HG03460 (cell line): ENCODE measurements at regions not wholly inside any gene's neighbourhood (a gene's known extent, or its start where the extent isn't known, plus 50 kb on each side); places are given as distances from the start of the nearest gene placed in this dataset.

Experiments used
- ATAC-seq: cut with Tn5 transposase; IDR thresholded peaks from one replicate; pipeline ENCODE4 v1.9.1; 2021; ENCODE audit not compliant: unreplicated experiment

DNA sequence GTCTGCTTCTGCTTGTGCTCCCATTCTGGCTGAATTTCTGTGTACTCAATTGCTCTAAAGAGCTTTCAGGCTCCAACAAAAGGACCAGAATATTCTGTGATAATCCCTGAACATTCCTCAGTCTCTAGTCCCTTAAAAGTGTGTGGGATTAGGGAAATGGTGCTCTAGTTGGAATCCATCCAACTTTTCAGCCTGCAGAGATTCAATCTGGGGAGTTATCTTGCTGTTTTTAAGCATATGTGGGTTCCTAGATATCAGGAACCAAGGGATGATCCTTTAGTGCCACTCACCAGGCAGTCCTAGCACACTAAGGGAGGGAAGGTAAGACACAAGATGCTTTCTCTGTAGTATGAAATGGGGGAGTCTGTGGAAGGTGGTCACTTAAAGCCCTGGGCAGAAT lies 140.3 kb upstream of the SLC1A4 start:
- ATAC-seq = no peak

DNA sequence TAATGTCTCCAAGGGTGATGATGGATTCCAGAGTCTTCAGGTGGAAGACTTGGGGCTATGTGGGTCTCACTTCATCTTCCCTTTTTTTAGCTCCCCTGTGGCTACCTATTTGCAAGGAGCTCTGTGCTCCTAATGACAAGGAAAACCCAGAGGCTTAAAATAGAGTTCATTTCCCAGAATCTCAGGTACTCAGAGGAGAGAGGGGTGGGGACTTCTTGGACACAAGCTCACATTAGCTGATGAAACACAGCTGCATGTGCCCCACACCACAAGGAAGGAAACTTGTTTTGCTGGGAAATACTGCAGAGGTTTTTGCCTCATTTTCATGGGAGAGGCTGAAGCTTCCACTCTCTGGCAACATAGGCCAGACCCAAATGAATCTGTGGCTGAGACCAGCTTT lies 138.6 kb upstream of the SLC1A4 start:
- no peak for ATAC-seq

DNA sequence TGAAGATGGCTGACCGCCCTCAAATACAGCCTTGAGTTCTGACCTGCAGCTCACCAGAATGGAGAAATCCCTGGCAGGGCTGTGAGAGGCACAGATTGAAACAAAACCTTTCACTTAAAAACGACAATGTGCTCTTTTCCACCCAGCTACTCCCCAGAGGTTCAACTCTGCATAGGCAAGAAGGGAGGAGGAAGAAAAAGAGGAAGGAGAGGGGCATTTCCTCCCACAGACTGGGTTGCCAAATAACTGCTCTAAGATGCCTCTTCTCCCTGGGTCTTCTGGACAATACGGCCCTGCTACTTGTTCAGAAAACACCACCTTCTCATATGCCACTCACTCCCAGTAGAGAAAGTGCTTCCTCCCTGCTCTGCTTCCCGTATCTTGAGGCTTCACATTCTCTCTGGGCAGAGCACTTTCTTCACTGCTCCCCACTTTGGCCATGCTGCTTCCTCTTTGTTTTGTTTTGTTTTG lies 136.4 kb upstream of the SLC1A4 start:
- no peak for ATAC-seq

DNA sequence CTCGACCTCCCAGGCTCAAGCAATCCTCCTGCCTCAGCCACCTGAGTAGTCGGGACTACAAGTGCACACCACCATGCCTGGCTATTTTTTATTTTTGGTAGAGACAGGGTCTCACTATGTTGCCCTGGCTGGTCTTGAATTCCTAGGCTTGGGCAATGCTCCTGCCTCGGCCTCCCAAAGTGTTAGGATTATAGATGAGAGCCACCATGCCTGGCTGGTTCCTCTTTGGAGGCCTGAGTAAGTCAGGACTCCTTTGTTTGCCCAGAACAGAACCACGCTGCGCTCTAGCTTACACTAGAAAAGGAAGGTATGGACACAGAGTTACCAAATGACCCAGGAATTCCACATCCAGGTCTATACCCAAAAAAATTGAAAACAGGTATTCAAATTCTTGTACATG lies 135.9 kb upstream of the SLC1A4 start:
- no peak for ATAC-seq

DNA sequence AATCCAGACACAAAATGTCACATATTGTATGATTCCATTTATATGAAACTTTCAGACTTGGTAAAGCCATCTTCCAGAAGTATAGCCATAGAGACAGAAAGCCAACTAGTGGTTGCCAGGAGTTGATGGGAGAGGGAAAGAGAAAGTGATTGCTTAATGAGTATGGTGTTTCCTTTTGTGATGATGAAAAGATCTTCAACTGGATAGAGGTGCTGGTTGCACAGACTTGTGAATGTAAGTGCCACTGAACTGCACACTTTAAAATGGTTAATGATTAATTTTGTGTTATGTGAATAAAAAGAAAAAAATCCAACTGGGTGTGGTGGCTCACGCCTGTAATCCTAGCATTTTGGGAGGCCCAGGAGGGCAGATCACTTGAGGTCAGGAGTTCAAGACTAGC lies 135.3 kb upstream of the SLC1A4 start:
- ATAC-seq = no peak

DNA sequence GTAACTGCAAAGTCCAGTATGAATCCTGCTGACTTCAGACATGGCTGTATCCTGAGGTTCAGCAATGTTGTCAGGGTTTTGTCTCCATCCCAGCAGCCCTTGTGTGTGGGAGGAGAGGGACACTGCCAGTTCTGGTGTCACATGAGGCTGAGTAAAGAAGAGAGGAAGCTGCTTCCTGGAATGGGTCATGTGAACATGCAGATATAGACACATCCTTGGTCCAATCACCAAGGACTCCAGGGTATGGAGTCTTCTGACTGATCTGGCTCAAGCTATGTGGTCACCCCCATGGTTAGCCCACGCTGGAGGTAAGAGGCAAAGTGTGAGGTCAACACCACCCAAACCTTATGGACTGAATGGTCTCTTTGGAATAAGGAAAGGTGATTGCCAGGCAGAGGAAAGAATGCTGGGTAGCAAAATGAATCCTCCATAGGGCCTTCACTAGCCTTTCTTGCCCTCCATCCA lies 134.4 kb upstream of the SLC1A4 start:
- ATAC-seq = no peak

DNA sequence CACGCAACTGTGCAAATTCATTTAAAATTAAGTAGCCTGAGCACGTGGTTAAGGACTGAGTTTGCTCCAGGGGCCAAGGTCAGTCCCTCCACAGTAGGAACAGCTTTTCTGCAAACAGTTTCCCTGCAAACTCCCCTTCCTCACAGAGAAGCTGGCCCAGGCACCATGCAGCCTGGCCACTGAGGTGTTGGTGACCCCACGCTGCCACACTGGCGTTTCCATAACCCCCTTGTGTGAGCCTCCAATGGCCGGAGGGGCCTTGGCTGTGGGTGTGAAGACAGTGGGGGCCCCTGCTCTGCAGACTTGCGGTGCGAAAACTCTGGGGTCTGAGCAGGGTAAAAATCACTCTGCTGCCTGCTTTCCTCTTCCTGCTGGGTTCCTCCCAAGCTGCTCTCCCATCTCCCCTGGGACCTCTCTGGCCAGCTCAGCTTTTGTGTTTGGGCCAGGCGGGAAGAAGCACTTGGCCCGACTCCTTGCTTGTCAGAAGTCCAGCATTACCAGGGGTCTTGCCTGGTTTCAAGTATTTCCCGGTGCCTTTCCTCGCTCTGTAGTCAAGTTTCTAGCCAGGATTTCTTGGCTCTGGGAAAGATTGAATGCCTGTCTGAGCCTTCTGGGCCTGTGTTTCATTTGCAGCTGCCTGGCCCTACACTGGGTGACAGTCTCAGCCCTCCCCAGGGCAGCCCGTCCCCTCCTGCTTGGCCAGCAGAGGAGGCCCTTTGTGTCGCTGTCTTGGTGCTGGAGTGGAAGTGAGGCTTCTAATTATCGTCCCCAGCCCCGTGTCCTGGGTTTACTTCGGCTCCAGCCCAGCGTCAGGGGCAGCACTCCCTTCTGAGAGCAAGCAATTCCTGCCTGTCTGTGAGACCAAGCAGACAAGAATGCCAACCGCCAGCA lies 131.4 kb upstream of the SLC1A4 start:
- ATAC-seq = no peak

DNA sequence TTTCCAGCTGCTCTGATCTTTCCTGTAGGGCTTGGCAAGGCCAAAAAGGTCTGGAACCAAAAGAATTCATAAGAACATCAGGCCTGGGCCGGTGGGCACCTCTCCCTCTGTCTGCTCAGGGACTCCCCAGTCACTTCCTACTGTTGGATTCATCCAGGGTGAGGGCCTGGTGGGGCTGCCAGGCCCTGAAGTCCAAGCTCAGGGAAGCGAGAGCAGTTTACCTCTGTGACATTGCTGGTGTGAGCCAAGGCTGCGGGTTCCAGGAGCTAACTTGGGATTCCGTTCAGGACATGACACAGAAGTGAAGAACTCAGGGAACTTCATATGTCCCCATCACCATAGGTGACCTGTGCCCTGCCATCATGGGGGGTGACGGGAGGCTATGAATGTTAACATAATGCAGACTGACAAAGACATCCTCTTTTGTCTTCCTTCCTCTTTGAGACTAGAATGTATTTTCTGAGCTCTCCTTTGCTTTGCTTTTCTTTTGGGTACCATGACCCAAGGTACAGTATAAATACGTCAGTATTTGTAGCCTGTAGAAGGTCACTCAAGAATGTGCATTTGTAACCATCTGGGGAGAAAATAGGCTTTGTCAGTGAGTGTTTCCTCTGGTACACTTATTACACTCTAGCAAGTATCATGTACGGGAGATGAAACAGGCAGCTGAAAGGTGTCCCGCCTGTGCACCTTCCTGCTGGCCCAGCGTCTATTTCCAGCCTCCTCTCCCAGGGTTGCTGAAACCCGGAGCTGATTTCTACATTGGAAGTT lies 130.5 kb upstream of the SLC1A4 start:
- peak; percentile 10 for ATAC-seq

DNA sequence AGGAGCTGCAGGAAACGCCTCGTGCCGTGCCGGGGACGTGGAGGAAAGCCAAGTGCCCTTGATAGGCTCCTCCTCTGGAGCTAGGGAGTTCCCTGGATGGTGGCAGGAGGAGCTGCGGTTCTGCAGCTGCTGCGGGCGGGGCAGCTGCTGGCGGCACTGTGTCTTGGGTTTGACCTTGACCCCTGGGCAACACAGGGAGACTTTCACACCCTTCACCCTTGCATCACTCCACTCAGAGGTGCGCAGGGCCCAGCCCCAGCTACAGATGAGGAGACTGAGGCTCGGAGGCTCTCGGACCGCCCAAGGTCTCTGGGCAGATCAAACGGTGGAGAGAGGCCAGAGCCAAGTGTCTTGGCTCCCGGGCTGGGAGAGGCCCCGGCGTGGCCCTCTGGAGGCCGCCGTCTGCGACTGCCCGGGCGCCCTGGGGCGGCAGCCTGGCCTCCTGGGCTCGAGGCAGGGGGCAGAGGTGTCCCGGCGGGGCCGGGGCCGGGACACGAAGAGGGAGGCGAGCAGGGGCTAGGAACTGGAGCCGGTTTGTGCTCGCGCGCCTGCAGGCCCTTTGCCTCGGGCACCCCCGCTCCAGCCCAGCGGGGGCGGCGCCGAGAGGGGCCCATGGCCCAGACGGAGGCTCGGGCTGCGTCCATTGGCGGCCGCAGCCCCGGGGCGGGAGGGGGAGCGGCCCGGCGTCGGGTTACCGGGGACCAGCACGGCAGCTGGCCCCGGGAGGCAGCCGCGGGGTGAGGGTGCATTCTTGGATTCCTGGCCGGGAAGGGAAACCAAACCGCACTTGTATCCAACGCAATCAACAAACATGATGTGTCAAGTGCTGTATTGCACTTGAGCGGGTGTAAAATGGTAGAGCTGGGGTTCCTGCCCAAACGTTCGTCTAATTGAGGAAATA lies 129.6 kb upstream of the SLC1A4 start:
- ATAC-seq = peak; percentile 38

DNA sequence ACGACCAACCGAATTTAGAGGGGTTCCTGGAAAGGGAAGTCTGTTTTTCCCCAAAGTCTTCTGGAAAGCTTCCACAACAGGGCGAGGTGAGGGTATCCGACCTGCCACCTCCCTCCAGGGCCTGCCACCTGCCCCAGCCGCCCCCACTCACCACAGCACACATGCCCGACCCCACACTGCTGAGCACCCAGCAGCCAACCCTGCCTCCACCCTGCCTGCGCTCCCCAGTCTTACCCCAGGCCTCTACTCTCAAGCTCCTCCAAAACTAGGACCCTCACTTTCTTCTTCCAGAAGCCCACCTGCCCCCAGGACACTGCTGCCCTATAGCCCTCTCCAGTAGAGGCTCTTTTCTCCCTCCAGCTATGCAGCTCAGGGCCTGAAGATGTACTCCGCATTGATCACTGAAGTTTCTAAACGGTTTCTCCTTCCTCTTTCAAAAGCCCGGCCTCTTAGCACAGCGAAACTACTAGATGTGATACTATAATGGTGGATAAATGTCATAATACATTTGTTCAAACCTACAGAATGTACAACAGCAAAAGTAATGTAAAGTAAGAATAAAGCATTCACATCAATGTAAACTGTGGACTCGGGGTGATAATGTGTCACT lies 128.8 kb upstream of the SLC1A4 start:
- no peak for ATAC-seq

DNA sequence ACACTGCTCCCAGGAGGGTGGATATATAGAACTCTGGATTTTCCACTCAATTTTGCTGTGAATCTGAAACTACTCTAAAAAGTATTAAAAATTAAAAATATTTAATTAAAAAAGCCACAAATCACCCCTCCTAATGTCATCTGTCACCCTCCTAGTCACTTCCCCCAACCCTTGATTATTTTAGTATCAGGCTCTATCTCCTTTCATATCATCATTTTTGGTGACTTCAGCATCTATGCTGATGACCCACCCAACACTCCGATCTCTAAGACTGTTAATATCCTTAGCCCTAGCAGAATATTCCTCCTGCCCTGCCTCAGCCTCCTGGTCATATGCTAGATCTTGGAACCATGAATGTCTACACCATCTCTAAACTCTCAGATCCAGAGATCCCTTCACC lies 128.3 kb upstream of the SLC1A4 start:
- ATAC-seq = no peak

DNA sequence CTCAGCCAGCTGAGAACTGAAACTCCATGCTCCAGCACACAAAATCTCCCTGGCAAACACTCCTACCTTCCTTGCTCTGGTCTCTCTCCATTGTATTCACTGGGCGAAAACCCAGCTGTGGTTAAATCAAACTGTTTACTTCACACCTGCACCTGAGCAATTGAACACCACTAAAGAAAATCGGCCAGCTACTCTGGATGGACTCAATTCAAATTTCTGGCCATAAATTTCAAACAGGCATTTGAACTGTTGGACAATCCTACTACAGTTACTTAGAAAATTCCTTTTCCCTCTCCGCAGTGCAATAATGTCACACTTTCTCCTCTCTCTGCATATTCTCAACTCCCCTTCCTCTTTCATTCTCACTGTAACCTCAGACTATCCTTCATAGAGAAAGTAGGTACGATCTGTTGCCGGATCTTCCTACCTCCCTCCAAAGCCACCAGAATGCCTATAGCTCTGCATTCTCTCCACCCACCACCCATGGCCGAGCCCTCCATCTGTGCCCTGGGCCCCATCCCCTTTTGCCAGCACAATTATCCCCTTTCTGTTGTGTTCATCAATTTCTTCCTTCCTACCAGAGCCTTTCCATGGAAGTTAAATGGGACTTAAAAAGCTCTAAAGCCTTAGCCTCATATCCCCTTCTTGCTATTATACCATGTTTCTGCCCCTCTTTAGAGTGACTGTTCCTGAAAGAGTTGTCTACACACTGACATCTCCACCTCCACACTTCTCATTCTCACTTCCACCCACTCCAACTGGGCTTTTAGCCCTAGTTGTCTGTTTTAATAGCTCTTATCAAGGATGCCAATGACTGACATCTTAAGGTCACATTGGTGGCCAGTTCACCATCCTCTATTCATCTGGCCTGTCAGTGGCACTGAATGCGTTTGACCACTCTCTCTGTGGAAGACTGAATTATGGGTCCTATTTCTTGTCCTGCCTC lies 127.5 kb upstream of the SLC1A4 start:
- no peak for ATAC-seq

DNA sequence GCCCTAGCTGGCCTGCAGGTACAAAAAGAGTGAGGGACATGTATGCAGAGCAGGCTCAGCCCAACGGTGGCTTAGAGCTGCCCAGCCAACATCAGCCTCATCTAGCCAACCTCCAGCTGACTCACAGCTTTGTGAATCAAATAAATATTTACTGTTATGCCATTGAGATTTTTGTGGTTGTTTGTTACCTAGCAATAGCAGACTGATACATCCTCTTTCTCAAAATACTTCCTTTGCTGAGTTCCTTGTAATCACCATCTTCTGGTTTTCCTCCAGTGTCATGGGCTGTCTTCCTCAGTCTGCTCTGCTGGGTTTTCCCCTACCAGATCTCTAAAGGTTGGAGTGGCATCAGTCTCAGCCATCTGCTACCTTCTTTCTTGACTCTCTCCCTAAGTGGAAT lies 126.6 kb upstream of the SLC1A4 start:
- ATAC-seq = no peak

DNA sequence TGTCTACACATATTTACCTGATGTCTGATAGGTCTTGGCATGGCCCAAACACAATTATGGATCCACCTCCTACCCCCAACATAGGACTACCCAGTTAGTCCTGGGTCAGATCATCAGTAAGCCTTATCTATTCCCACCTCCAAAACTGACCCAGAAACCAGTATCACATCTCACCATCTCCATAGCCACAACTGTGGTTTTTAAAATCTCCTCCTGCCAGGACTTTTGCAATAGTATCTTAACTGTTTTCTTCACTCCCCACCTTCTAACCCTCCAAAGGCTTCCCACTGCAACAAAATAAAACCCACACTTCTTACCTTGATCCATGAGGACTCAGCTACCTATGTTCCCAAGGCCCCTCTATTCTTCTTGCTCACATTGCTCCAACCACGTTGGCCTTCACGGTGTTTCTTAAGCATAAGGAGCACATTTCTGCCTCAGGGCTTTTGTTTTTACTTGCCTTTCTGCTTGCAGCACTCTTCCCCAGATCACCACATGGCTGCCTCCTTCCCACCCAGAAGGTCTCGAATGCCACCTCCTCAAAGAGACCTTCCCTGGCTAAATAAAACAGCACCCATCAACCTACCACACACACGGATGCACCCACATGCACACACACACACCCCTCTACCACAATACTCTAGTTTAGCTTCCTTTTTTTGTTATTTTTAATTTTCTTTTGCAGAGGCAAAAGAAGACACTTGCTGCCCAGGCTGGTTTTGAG lies 125.9 kb upstream of the SLC1A4 start:
- no peak for ATAC-seq

DNA sequence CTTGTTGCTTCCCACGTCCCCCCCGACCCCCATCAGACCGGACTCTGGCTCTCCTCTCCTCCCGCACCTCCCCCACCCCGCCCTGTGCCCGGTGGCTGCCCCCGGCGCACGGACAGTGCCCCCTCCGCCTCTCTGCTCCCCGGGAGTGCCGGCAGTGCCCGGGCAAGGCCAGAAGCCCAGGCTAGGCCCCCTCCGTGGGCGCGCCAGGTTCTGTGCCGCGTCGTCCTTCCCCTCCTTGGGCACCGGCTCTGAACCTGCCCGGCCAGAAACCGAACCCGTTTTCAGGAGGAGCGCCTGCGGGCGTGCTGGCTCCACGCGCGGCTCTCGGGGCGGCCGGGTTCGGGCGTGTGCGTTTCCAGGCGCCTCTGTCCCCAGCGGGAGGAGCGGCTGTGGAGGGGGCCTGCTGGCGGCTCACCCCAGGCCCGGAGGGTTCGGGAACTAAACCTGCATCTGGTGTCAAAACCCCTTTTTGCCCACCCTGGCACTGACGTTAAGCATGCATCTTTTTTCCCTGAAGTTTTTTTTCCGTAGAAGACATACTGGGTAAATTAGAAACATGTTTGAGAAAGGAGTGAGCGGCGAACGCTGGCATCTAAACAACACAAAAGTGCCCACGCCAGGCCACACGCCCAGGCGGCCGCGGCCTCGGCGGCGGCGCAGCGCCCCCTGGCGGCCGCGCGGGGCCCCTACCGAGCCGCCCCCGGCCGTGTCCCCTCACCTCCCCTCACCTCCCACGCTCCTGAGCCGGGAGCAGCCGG lies 123.9 kb upstream of the SLC1A4 start:
- no peak for ATAC-seq

DNA sequence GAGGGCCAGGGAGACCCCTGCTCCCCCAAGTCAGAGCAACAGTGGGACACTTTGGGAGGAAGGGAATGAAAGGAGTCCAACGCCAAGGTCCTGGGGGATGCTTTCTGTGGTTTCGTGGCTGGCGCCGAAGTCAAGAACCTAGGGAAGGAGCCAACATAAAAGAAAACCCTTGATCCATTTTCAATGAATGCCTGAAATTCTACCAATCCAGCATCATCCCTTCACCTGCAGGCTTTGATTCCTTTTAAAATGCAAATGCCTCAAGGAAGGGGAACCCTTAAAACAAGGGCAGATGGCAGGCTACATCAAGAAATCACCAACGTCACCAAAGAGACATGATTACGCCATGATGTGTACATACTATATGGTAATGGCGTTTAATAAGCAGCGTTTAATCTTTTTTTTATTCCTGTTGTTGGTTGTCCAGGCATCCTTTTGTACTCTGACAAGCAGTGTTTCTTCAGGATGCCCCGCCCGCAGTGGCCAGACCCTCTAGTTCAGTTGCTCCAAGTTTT lies 123.3 kb upstream of the SLC1A4 start:
- no peak for ATAC-seq

DNA sequence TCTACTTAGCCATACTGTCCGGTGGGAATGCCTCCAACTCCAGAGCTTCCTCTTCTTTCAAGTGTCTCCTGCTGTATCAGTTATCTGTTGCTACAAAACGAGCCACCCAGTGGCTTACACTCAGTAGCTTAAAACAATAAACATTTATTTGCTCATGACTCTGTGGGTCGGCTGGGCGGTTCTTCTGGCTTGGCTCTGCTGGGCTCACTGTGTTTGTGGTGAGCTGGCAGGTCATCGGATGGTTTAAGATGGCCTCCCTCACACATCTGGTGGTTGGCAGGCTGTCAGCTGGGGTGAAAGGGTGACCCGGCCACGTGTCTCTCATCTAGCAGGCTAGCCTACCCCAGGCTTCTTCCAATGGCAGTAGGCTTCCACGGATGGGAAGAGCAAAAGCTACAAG lies 122.4 kb upstream of the SLC1A4 start:
- no peak for ATAC-seq
